Anterior cingulate cortex (tissue), 58 donors: ENCODE measurements at regions not wholly inside any gene's neighbourhood (a gene's known extent, or its start where the extent isn't known, plus 50 kb on each side); places are given as distances from the start of the nearest gene placed in this dataset.
"Not testable (repeated sequence)": the region's sequence is repeated elsewhere in the genome, so short reads cannot be mapped to it uniquely, and the experiment has no call there.

ENCODE experiments used
- DNase-seq, 58 donors: peaks; one replicate each; lab custom pipeline; 2025; lab: John Stamatoyannopoulos, UW

DNA sequence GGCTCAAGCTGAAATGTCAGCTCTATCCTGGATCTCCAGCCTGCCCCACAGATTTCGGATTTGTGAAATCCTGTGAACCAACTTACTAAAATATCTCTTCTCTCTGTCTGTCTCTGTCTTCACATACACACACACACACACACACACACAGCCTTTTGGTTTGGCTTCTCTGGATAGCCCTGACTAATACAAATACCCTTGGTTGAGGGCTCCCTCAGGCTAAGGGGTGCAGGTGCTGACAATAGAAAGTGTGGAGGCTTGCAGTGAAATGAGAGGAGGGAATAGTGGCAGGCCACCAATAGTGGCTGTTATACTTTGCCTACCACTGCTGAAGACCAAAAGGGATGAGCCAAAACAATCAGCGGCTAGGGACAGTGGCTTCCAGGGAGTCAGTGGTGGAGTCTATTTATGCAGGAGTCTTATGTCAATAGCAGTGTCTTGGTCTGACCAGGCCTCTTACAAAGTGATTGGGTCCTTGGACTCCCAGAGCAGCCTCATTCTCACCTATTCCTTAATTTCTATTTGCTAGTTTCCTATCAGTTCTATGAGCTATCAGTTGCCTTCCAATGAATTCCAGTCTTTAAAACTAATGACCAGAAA lies 93.2 kb upstream of the GAS1 start:
- DNase-seq: no peak

GRCh38 chr9:87041553-87042235 lies 94.4 kb upstream of the GAS1 start:
- not testable (repeated sequence) for DNase-seq

DNA sequence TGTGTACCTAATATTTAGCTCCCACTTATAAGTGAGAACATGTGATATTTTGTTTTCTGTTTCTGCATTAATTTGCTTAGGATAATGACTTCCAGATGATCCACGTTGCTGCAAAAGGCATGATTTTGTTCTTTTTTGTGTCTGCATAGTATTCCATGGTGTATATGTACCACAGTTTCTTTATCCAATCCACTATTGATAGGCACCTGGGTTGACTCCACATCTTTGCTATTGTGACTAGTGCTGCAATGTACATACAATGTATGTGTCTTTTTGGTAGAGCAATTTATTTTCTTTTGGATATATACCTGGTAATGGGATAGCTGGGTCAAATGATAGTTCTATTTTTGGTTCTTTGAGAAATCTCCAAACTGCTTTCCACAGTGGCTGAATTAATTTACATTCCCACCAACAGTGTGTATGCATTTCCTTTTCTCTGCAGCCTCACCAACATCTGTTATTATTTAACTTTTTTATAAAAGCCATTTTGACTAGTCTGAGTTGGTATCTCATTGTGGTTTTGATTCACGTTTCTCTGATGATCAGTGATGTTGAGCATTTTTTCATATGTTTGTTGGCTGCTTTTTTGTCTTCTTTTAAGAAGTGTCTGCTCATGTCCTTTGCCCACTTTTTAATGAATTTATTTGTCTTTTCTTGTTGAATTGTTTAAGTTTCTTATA lies 102.8 kb upstream of the GAS1 start:
- DNase-seq: not testable (repeated sequence)

- no peak for DNase-seq
Measured at GRCh38 chr9:87054999-87055686, 107.8 kb upstream of the GAS1 start.

- DNase-seq: no peak
Measured at GRCh38 chr9:87059772-87060171, 112.5 kb upstream of the GAS1 start.

GRCh38 chr9:87062746-87063145 lies 115.4 kb upstream of the GAS1 start:
- DNase-seq: no peak

- DNase-seq: no peak
Measured at GRCh38 chr9:87063246-87063645, 115.9 kb upstream of the GAS1 start.

GRCh38 chr9:87063871-87064270 lies 116.6 kb upstream of the GAS1 start:
- no peak for DNase-seq

DNA sequence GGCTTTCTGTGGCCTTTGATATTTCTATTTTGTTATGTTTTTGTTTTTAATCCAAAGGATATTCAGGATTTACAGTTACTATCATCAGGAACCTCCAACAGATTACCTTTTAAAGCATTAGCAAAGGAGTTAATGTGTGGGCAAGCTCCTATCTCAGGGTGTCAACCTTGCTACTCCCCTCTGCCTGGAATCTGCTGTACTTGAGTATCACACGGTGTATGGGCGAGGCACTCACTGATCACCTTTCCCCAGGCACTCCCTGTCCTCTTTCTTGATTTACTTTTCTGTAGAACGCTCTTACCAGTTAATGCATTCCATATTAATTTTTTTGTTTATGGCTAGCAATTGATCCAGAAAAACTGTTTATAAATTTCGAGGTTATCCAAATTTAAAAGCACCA lies 117.0 kb upstream of the GAS1 start:
- no peak for DNase-seq

DNA sequence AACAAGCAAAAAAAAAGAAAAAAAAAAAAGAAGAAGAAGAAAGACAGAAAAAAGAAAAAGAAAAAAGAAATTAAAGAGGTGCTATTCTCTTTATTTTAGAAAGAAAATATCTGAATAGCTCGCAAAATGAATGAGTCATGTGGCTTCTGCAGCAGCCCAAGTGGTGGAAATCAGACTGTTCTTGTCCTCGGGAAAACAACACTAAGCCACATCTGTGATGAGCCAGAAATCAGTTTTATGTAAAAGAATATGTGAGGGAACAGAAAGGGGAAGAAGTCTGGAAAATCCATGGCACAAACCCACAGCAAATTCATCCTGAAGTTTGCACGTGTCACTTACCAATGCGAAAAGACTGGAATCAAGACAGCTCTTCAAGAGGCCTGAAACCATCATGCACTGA lies 118.7 kb upstream of the GAS1 start:
- no peak for DNase-seq

- DNase-seq: no peak
Measured at GRCh38 chr9:87067426-87067825, 120.1 kb upstream of the GAS1 start.

GRCh38 chr9:87068177-87068840 lies 121.0 kb upstream of the GAS1 start:
- DNase-seq: no peak

DNA sequence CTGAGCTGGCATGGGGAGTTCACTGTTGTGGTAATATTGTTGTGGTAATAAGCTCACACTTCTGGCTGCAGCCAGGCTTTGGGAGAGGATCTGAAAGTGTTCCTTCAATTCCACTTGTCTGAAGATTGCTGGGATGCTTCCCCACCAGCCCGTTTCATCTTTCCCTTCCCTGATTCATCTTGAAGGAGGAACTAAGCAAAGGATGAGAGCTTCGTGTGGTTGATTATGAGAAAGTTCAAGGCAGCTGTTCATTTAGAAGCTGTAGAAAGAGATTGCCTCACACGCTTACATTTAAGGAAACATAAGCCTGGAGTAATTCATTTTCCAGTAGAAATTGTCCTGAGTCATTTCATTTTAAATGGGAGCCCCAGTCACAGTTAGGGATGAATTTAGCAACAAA lies 122.4 kb upstream of the GAS1 start:
- no peak for DNase-seq

GRCh38 chr9:87070336-87070735 lies 123.0 kb upstream of the GAS1 start:
- no peak for DNase-seq

DNA sequence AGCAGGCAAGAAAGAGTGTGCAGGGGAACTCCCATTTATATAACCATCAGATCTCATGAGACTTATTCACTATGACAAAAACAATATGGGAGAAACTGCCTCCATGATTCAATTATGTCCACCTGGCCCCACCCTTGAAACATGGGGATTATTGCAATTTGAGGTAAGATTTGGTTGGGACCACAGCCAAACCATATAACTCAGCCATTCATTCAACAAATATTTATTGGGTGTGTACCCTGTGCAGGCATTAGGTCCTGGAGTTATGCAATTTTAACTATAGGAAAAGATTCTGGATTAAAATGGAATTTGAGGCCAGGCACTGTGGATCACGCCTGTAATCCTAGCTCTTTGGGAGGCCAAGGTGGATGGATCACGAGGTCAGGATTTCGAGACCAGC lies 124.2 kb upstream of the GAS1 start:
- no peak for DNase-seq

DNA sequence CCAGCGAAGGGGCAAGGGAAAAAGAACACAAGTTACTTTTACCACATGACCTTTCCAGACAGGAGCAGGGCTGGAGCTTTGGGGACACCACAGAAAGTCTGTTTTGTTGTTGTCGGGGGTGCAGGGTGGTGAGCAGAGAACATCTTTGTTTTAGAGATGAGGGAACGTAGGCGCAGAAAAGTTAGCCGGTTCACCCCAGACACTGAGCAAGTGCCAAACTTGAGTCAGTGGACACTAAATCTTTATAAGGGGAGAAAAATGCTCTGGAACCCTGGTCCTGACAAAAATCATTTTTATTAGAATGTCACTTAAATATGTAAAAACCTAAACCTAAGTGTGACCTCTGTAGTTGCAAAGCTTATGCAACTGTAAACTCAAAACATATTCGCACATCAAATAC lies 126.4 kb upstream of the GAS1 start:
- no peak for DNase-seq

DNA sequence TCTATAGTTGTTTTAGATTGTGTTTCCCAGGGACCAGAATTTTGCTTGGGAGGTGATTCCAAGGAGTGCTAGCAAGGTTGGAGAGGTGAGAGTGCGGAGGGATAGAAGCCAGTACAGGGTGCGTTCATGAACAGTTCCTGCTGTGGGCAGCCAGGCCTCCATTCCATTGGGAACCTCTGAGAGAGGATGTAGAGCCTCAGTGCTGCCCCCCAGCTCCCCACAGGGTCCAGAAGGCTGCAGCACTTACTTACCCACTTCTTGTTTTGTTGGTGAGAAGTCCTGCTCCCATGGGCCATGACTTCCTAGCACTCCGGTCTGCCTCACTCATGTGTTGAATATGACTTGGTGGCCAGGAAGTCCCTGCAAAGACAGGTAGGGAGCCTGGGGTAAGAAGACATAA lies 128.2 kb upstream of the GAS1 start:
- no peak for DNase-seq

GRCh38 chr9:87076825-87077224 lies 129.5 kb upstream of the GAS1 start:
- no peak for DNase-seq

GRCh38 chr9:87077986-87078385 lies 130.7 kb upstream of the GAS1 start:
- no peak for DNase-seq

- no peak for DNase-seq
Measured at GRCh38 chr9:87080512-87081264, 133.4 kb upstream of the GAS1 start.
